ENCODE measurements at regions not wholly inside any gene's neighbourhood (a gene's known extent, or its start where the extent isn't known, plus 50 kb on each side); places are given as distances from the start of the nearest gene placed in this dataset.

DNA sequence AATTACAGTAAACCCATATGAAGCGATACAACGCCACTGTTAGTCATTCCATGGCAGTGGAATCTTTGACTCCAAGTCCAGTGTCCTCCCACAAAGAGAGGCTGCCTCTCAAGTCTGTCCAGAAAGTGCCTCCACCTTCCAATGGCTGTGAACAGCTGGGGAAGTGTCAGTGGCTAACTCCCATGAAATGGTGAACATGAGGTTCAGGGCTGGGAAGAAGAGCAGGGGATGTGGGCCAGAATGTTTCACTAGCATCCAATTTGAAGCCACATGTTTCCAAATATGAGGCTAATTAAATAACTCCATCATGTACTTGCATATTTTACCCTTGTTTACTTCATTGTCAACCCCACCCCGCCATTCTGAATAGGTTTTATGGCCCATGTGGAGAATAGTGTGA, 53.1 kb upstream of the CHST15 start:
- no peak for DNase-seq (ENCODE audit: low spot score)

DNA sequence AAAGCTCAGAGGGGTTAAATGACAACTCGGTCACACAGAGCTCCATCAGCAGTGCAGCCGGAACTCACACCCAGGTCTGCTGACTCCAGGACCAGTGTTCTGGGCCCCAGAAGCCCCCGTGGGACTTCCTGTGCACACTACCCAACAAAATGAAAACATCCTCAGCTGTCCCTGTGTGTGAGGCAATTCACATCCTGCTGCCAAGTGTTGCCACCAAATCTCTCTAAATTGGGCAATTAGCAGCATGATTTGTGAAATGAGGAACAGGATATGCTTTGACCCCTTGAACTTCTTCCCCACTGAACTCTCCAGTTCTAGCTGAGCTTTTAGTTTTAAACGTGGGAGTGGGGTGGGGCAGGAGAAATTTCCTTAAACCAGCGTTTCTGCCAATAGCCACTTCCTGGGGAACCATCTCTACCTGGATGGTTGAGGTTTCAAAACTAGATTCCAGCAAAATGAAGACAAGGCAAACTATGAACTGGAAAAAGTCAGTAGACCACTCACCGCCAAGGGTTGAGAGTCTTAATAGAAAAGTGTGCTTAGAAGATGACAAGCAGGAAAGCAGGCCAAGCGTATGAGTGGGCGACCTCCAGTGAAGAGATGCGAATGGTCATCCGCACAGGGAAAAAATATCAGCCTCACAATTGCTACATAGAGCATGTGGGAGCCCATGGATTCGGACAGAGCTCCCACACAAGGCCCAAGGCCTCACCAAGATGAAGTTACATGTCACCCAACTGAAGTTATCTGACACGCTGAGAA, 51.9 kb upstream of the CHST15 start:
- DNase-seq (ENCODE audit: low spot score) = no peak

DNA sequence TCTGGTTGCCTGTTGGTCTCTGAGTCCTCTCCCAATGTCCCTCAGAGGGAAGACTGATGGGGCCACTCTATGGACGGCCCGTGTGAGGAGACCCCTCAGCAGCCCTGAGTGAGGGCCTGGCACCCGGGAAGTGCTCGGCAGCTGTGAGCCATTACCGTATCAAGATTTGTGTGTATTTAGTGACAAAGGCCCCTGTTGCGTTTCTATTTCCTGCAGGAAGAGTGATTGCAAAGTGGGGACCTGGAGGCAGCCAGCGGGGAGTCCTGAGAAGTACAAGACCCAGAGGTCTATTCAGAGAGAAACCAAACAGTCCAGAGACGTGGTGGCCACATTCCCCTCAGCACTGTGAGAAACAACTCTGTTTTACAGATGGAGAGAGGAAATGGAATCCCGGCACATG, 51.1 kb upstream of the CHST15 start:
- DNase-seq (ENCODE audit: low spot score) = no peak

DNA sequence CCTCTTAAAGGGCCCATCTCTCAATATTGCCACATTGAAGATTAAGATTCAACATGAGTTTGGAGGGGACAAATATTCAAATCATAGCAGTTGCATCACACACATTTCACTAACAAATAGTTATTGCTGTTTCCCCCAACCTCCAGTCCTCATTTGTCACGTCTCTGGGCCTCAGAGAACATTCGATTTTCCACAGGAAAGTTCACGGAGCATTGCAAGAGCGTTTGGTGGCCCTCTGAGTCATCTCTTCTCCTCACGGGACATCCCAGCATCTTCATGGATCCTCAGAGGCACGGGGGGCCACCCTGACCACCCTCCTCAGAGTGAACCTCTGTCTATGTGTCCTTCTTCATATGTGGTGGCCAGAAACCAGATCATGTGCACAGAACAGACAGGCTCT, 50.3 kb upstream of the CHST15 start:
- no peak for DNase-seq (ENCODE audit: low spot score)
